ENCODE measurements at regions not wholly inside any gene's neighbourhood (a gene's known extent, or its start where the extent isn't known, plus 50 kb on each side); places are given as distances from the start of the nearest gene placed in this dataset.

- WGBS, 2 donors: 83 to 89% methylated on average over 8 of the region's 8 CpGs
- Histone ChIP-seq H3K27ac (ENCODE audit: low read depth in 1 of 2, low read length in 1 of 2) (no peak overlapping the region), H3K4me3 (no peak overlapping the region), H3K9ac (ENCODE audit: insufficient read depth in 1 of 2, low read length in 2 of 2) (no peak overlapping the region), H3K27me3 (ENCODE audit: control insufficient read depth in 3 of 3, insufficient read depth in 3 of 3, low read length in 2 of 3) (no peaks in the 10 kb centered on the region), H3K36me3 (ENCODE audit: control insufficient read depth in 4 of 4, insufficient read depth in 4 of 4, low read length in 4 of 4) (no peaks in the 10 kb centered on the region), H3K9me3 (ENCODE audit: control insufficient read depth in 4 of 4, insufficient read depth in 3 of 4, low read length in 3 of 4) (peaks cover 0 to 1% (median 0%) of the 10 kb centered on the region in 4 donors), H3K4me1 (ENCODE audit: control insufficient read depth in 5 of 5, insufficient read depth in 5 of 5, low read length in 5 of 5) (peaks cover 0 to 28% (median 5%) of the 10 kb centered on the region in 5 donors)
- TF ChIP-seq CTCF (IDR thresholded peaks at IDR 0.05; ENCODE audit: control extremely low read depth, extremely low read depth): no peak
- no peak for DNase-seq
- ATAC-seq (ENCODE audit: insufficient read depth, low FRiP score): no peak
These were observed 110.8 kb upstream of the CDC42EP3 start for GRCh38 chr2:37782155-37782673.

- Histone ChIP-seq H3K9ac (ENCODE audit: insufficient read depth in 1 of 2, low read length in 2 of 2) (no peak overlapping the region), H3K4me3 (no peak overlapping the region), H3K4me1 (ENCODE audit: control insufficient read depth in 5 of 5, insufficient read depth in 5 of 5, low read length in 5 of 5) (peaks cover 0 to 30% (median 5%) of the 10 kb centered on the region in 5 donors), H3K27ac (ENCODE audit: low read depth in 1 of 2, low read length in 1 of 2) (peak overlapping the region in 1 of 2 donors; percentile 67), H3K36me3 (ENCODE audit: control insufficient read depth in 4 of 4, insufficient read depth in 4 of 4, low read length in 4 of 4) (no peaks in the 10 kb centered on the region), H3K9me3 (ENCODE audit: control insufficient read depth in 4 of 4, insufficient read depth in 3 of 4, low read length in 3 of 4) (peaks cover 0 to 1% (median 0%) of the 10 kb centered on the region in 4 donors), H3K27me3 (ENCODE audit: control insufficient read depth in 3 of 3, insufficient read depth in 3 of 3, low read length in 2 of 3) (no peaks in the 10 kb centered on the region)
- DNase-seq (peak in 2 of 3 donors; percentile 42 to 64), ATAC-seq (ENCODE audit: insufficient read depth, low FRiP score) (no peak)
- 56 to 79% methylated on average over 10 of the region's 10 CpGs for WGBS, 2 donors
- TF ChIP-seq CTCF (IDR thresholded peaks at IDR 0.05; ENCODE audit: control extremely low read depth, extremely low read depth): no peak
These were observed 111.4 kb upstream of the CDC42EP3 start for GRCh38 chr2:37782721-37783371.

GRCh38 chr2:37783545-37783944, 112.1 kb upstream of the CDC42EP3 start:
- DNase-seq (no peak), ATAC-seq (ENCODE audit: insufficient read depth, low FRiP score) (no peak)
- Histone ChIP-seq H3K27me3 (ENCODE audit: control insufficient read depth in 3 of 3, insufficient read depth in 3 of 3, low read length in 2 of 3) (no peaks in the 10 kb centered on the region), H3K9ac (ENCODE audit: insufficient read depth in 1 of 2, low read length in 2 of 2) (no peak overlapping the region), H3K9me3 (ENCODE audit: control insufficient read depth in 4 of 4, insufficient read depth in 3 of 4, low read length in 3 of 4) (peaks cover 0 to 5% (median under 1%) of the 10 kb centered on the region in 4 donors), H3K36me3 (ENCODE audit: control insufficient read depth in 4 of 4, insufficient read depth in 4 of 4, low read length in 4 of 4) (no peaks in the 10 kb centered on the region), H3K4me1 (ENCODE audit: control insufficient read depth in 5 of 5, insufficient read depth in 5 of 5, low read length in 5 of 5) (peaks cover 0 to 29% (median 5%) of the 10 kb centered on the region in 5 donors), H3K4me3 (no peak overlapping the region), H3K27ac (ENCODE audit: low read depth in 1 of 2, low read length in 1 of 2) (no peak overlapping the region)
- 73 to 80% methylated on average over 4 of the region's 4 CpGs for WGBS, 2 donors
- no peak for TF ChIP-seq CTCF (IDR thresholded peaks at IDR 0.05; ENCODE audit: control extremely low read depth, extremely low read depth)
